HAP-1 (cell line): ENCODE measurements at regions not wholly inside any gene's neighbourhood (a gene's known extent, or its start where the extent isn't known, plus 50 kb on each side); places are given as distances from the start of the nearest gene placed in this dataset.
"Not testable (repeated sequence)": the region's sequence is repeated elsewhere in the genome, so short reads cannot be mapped to it uniquely, and the experiment has no call there.

Source experiments
- DNase-seq, 2 experiments: peaks; one replicate each; pipeline ENCODE4 v3.0.0-alpha.2; 2016 to 2020; ENCODE audit warnings: low spot score in 2 of 2
- H3K27me3 ChIP-seq: fragments of 250-450 bp; sonication (Bioruptor Pico); 2 replicates; pipeline ENCODE4 v1.5.1; 2020; ENCODE audit warnings: low read depth, mild to moderate bottlenecking, moderate library complexity
- H3K36me3 ChIP-seq: fragments of 250-450 bp; sonication (Bioruptor Pico); replicated peaks from 2 replicates; pipeline ENCODE4 v1.5.1; 2020; ENCODE audit warnings: mild to moderate bottlenecking
- H3K4me1 ChIP-seq: fragments of 250-450 bp; sonication (Bioruptor Pico); 2 replicates; pipeline ENCODE4 v1.5.1; 2020; ENCODE audit warnings: mild to moderate bottlenecking
- H3K4me3 ChIP-seq: fragments of 250-450 bp; sonication (Bioruptor Pico); 2 replicates; pipeline ENCODE4 v1.5.1; 2020; ENCODE audit warnings: mild to moderate bottlenecking, moderate library complexity
- H3K9me3 ChIP-seq: fragments of 250-450 bp; sonication (Bioruptor Pico); 2 replicates; pipeline ENCODE4 v1.5.1; 2020; ENCODE audit warnings: mild to moderate bottlenecking, moderate library complexity
- in situ Hi-C: fragments of 300-500 bp; cut with MboI; formaldehyde crosslinking; loops from 3 replicates; pipeline ENCODE4 v1.14.3; 2020; ENCODE audit warnings: low sequenced_read_pairs, inconsistent platforms, mixed read lengths

- Histone ChIP-seq H3K9me3 (no peaks in the 10 kb centered on the region), H3K4me3 (no peak overlapping the region), H3K27me3 (no peaks in the 10 kb centered on the region), H3K4me1 (no peaks in the 10 kb centered on the region), H3K36me3 (no peaks in the 10 kb centered on the region)
- in situ Hi-C loops, result no loop called here
- no peak for DNase-seq
Observed at GRCh38 chr20:12095180-12095920, 177.7 kb downstream of the BTBD3 start.

DNA sequence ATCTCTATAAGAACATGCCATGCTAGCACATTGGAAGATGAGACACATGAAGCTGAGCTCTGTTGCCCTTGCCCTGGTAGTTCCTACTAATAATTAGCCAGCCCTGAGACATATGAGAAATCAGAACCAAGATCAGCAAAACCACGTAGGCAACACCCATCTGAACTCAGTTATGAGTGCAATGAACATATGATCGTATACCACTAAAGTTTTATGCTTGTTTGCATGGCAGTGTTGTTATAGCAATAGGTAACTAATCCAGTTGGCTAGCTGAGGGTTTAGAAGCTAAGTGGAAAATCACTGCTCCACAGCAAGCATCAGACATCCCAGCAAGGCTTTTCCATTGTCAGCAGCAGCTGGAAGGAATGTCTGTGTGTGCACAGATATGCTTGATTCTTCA lies 180.7 kb downstream of the BTBD3 start:
- no peaks in the 10 kb centered on the region for H3K4me1 ChIP-seq
- no peaks in the 10 kb centered on the region for H3K36me3 ChIP-seq
- in situ Hi-C loops, result no loop called here
- H3K27me3 ChIP-seq, result no peaks in the 10 kb centered on the region
- no peak for DNase-seq
- no peak overlapping the region for H3K4me3 ChIP-seq
- no peaks in the 10 kb centered on the region for H3K9me3 ChIP-seq

DNA sequence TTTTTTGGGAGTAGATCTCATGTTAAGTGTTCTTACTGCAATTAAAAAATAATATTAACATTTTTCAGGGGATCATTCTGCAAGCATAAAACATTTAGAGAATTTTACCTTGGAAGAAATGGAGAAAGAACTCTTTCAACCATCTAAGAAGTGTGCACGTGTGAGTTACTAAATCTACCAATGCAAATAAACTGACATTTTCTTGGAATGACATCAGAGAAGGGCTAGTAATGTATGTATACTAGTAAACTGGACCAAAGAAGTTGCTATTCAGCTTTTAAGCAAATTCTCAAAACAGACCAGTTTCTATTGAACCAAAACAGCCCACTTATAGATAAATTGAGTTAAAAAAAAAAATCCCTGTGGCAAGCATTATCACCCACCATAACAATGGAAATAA lies 191.2 kb downstream of the BTBD3 start:
- Histone ChIP-seq H3K9me3 (no peaks in the 10 kb centered on the region), H3K4me3 (no peak overlapping the region), H3K4me1 (no peaks in the 10 kb centered on the region), H3K36me3 (no peaks in the 10 kb centered on the region), H3K27me3 (no peaks in the 10 kb centered on the region)
- no peak for DNase-seq
- in situ Hi-C loops, result no loop called here

DNA sequence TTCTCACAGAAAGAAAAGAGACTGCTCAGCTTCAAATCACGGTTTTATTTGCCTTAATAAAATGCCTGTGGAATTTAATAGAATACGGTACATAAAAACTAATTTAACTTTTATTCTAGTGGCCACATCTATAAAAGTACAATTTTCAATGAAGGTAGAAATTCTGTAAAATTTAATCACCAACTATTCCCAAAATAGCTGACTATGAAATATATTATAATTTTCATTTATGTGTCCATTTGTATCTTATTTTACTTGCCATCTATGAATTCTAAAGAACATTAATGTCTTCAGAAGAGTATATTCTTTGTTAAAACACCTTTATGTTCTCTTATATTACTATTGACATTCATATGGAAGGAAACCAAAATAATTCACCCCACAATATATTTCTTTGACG lies 192.6 kb downstream of the BTBD3 start:
- no peak for DNase-seq
- Histone ChIP-seq H3K27me3 (no peaks in the 10 kb centered on the region), H3K9me3 (no peaks in the 10 kb centered on the region), H3K4me3 (no peak overlapping the region), H3K4me1 (no peaks in the 10 kb centered on the region), H3K36me3 (no peaks in the 10 kb centered on the region)
- in situ Hi-C loops, result no loop called here

GRCh38 chr20:12110711-12111110 lies 193.0 kb downstream of the BTBD3 start:
- DNase-seq, result no peak
- Histone ChIP-seq H3K9me3 (no peaks in the 10 kb centered on the region), H3K27me3 (no peaks in the 10 kb centered on the region), H3K36me3 (no peaks in the 10 kb centered on the region), H3K4me3 (no peak overlapping the region), H3K4me1 (no peaks in the 10 kb centered on the region)
- in situ Hi-C loops, result no loop called here

- Histone ChIP-seq H3K27me3 (no peaks in the 10 kb centered on the region), H3K36me3 (no peaks in the 10 kb centered on the region), H3K9me3 (no peaks in the 10 kb centered on the region), H3K4me3 (no peak overlapping the region), H3K4me1 (no peaks in the 10 kb centered on the region)
- in situ Hi-C loops, result no loop called here
- DNase-seq, result no peak
Observed at GRCh38 chr20:12111431-12112088, 193.9 kb downstream of the BTBD3 start.

DNA sequence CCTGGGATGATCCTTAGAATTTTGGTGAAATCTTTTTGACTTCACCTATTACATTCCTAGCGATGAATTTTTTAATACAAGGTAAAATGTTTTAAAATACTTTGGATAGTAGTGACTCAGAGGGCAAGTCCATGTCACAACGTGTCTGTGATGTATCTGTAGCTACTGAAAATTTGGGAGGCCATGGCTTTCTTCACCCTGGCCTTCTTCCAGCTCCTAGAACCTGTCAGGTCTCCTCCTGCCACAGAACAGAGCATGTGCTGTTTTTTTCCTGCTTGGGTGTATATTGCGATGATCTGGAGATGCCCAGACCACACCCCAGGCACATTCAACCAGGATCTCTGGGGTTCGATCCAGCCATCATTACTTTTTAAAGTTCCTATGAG lies 194.4 kb downstream of the BTBD3 start:
- H3K4me3 ChIP-seq, result no peak overlapping the region
- no peaks in the 10 kb centered on the region for H3K4me1 ChIP-seq
- H3K27me3 ChIP-seq, result no peaks in the 10 kb centered on the region
- H3K9me3 ChIP-seq, result no peaks in the 10 kb centered on the region
- DNase-seq, result no peak
- in situ Hi-C loops, result no loop called here
- no peaks in the 10 kb centered on the region for H3K36me3 ChIP-seq

DNA sequence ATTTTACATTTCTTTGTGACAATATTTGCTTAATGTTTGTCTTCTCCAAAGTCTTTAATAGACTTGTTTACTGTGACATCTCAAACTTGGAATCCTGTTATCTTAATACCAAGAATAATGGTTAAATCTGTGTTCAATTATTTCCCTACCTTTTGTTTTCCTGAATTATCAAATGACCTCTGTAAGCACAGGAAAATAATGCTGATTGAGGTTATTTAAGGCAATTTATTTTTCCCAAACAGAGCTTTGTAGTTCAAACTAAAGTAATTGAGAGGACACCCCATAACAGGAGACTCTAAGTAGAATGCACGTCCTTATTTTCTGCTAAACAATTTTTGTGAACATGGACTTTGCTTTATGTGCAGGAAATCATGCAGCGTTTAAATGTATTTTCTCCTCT lies 195.0 kb downstream of the BTBD3 start:
- no peaks in the 10 kb centered on the region for H3K27me3 ChIP-seq
- no peaks in the 10 kb centered on the region for H3K36me3 ChIP-seq
- H3K9me3 ChIP-seq, result no peaks in the 10 kb centered on the region
- no peaks in the 10 kb centered on the region for H3K4me1 ChIP-seq
- in situ Hi-C loops, result no loop called here
- no peak for DNase-seq
- H3K4me3 ChIP-seq, result no peak overlapping the region

DNA sequence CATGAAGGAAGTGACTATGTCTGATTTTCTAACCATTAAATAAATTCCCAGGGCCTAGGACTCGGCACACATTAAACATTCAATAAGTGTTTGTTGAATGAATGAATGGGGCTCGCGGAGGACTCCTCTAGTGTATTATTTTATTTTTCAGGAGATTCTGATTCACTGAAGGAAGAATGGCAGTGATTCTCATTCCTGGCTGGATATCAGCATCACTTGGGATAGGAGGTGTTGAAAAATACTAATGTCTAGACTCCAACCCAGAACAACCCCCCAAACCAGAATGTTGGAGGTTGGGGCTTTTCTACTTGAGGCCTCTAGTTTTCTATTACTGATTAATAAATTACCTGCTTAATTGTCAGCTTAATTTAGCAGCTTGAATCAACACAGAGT lies 195.4 kb downstream of the BTBD3 start:
- no peaks in the 10 kb centered on the region for H3K4me1 ChIP-seq

DNA sequence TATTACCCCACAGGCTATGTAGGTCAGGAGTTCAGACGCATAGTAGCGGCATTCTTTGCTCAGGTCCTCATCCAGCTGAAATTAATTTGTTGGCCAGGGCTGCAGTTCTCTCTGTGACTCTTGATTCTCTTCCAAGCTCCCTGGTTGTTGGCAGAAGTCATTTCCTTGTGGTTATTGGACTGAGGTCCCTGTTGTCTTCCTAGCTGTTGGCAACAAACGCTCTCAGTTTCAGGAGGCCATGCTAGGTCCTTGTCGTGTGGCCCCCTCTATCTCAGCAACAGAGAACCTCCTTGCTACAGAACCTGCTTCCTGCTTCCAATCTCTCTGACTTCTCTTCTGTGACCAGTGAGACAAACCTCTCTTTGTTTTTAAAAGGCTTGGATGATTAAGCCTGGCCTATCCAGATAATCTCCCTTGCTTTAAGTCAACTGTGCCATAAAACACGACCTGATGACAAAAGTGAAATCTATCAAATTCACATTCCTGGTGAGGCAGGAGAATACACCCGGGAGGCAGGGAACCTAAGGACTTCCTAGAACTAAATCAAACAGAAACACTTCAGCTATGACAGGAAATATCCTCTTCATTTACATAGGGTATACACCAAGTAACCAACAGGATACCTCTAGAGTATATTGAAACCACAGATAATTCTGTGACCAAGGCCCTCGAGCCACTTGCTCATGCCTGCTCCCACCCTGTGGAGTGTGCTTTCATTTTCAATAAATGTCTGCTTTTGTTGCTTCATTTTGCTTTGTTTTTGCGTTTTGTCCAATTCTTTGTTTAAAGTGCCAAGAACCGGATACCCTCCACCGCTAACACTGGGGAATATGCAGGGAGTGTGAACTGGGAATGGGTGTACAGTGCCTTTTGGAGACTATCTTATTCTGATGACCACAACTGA lies 196.0 kb downstream of the BTBD3 start:
- no peak overlapping the region for H3K4me3 ChIP-seq
- H3K36me3 ChIP-seq, result no peaks in the 10 kb centered on the region
- H3K9me3 ChIP-seq, result no peaks in the 10 kb centered on the region
- in situ Hi-C loops, result no loop called here
- H3K27me3 ChIP-seq, result no peaks in the 10 kb centered on the region
- DNase-seq, result no peak
- H3K4me1 ChIP-seq, result no peaks in the 10 kb centered on the region

More for the DNA sequence above, 195.4 kb downstream of the BTBD3 start:
- in situ Hi-C loops, result no loop called here
- Histone ChIP-seq H3K9me3 (no peaks in the 10 kb centered on the region), H3K4me3 (no peak overlapping the region), H3K27me3 (no peaks in the 10 kb centered on the region), H3K36me3 (no peaks in the 10 kb centered on the region)
- no peak for DNase-seq

- peak in 1 of 2 experiments; percentile 8 for DNase-seq
- H3K4me1 ChIP-seq, H3K27me3 ChIP-seq, in situ Hi-C loops, H3K36me3 ChIP-seq, H3K4me3 ChIP-seq, H3K9me3 ChIP-seq: not testable (repeated sequence)
Observed at GRCh38 chr20:12129114-12129513, 211.4 kb downstream of the BTBD3 start.

- H3K4me3 ChIP-seq, H3K36me3 ChIP-seq, H3K4me1 ChIP-seq, in situ Hi-C loops, H3K27me3 ChIP-seq, H3K9me3 ChIP-seq, DNase-seq: not testable (repeated sequence)
Observed at GRCh38 chr20:12129532-12129931, 211.8 kb downstream of the BTBD3 start.

DNA sequence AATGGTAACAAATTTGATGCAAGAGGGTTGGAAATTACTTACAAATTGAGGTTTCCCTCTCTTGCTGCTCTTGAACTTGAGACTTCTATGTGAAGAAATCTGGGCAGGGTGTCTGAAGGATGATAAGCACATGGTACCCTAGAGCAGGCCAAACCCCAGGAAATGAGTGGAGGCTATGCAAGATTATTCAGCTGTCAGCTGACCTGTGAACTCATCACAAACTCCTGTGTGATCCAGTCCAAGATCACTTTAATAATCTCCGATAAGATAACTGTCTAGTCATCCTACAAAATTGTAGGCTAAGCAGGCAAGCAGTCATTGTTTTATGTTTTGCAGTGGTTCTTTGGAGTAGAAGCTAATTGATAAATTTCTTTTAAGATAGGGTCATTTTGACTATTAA lies 213.1 kb downstream of the BTBD3 start:
- DNase-seq, result no peak
- H3K4me3 ChIP-seq, result no peak overlapping the region

DNA sequence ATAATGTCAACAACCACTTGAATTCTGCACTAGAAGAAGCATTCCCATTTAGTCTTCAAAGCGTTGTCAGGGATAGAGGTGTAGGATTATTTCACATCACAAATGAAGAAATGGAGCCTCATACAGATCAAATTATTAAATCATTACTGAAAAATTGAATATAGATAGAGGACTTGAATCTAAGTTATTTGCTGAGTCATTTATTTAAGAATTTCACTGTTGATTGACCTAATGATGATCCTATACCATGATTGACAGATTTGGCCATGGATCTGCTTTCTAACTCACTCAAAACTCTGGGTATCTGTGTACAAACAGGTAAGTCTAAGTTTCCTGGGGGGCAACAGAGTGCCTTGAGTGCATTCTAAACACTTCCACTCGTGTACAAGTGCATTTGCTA lies 215.9 kb downstream of the BTBD3 start:
- Histone ChIP-seq H3K9me3 (no peaks in the 10 kb centered on the region), H3K27me3 (no peaks in the 10 kb centered on the region), H3K4me3 (no peak overlapping the region), H3K36me3 (no peaks in the 10 kb centered on the region), H3K4me1 (no peaks in the 10 kb centered on the region)
- DNase-seq, result no peak
- in situ Hi-C loops, result no loop called here

More for the DNA sequence above, 213.1 kb downstream of the BTBD3 start:
- Histone ChIP-seq H3K4me1 (no peaks in the 10 kb centered on the region), H3K36me3 (no peaks in the 10 kb centered on the region), H3K27me3 (no peaks in the 10 kb centered on the region), H3K9me3 (no peaks in the 10 kb centered on the region)
- in situ Hi-C loops, result no loop called here
